Stimulated activated CD4-positive, alpha-beta T cell treated with anti-CD3 and anti-CD28 coated beads, Interleukin-4, amount 100 ng/mL, for 48 hours (primary cell): ENCODE measurements at regions not wholly inside any gene's neighbourhood (a gene's known extent, or its start where the extent isn't known, plus 50 kb on each side); places are given as distances from the start of the nearest gene placed in this dataset.
"Not testable (repeated sequence)": the region's sequence is repeated elsewhere in the genome, so short reads cannot be mapped to it uniquely, and the experiment has no call there.

ENCODE experiments used
- DNase-seq, 2 donors: peaks; one replicate each; pipeline ENCODE4 v3.0.0-alpha.2; 2020; ENCODE audit warnings: low read depth in 2 of 2

- DNase-seq = not testable (repeated sequence)
These were observed 90.0 kb downstream of the MRPL14 start for GRCh38 chr6:44037276-44037675.

- DNase-seq = no peak
These were observed 90.6 kb downstream of the MRPL14 start for GRCh38 chr6:44036699-44037101.

GRCh38 chr6:44036196-44036595 is 91.1 kb downstream of the MRPL14 start:
- DNase-seq = no peak

- DNase-seq = no peak
These were observed 91.6 kb downstream of the MRPL14 start for GRCh38 chr6:44035621-44036020.

GRCh38 chr6:44034931-44035345 is 92.3 kb downstream of the MRPL14 start:
- no peak for DNase-seq

GRCh38 chr6:44034391-44034861 is 92.8 kb downstream of the MRPL14 start:
- DNase-seq = no peak

GRCh38 chr6:44030812-44031454 is 96.3 kb downstream of the MRPL14 start:
- DNase-seq = no peak

- DNase-seq = no peak
These were observed 97.6 kb downstream of the MRPL14 start for GRCh38 chr6:44029444-44030185.

GRCh38 chr6:44028789-44029310 is 98.4 kb downstream of the MRPL14 start:
- DNase-seq = no peak

GRCh38 chr6:44025226-44025625 is 102.0 kb downstream of the MRPL14 start:
- no peak for DNase-seq

- DNase-seq = no peak
These were observed 102.6 kb downstream of the MRPL14 start for GRCh38 chr6:44024574-44025219.

- DNase-seq = no peak
These were observed 103.4 kb downstream of the MRPL14 start for GRCh38 chr6:44023586-44024454.

GRCh38 chr6:44022671-44023352 is 104.4 kb downstream of the MRPL14 start:
- no peak for DNase-seq

- DNase-seq = no peak
These were observed 105.0 kb downstream of the MRPL14 start for GRCh38 chr6:44022296-44022661.

- no peak for DNase-seq
These were observed 105.5 kb downstream of the MRPL14 start for GRCh38 chr6:44021589-44022295.

GRCh38 chr6:44020664-44021425 is 106.4 kb downstream of the MRPL14 start:
- DNase-seq = no peak

- no peak for DNase-seq
These were observed 107.1 kb downstream of the MRPL14 start for GRCh38 chr6:44020148-44020547.

- DNase-seq = not testable (repeated sequence)
These were observed 109.9 kb downstream of the MRPL14 start for GRCh38 chr6:44017307-44017706.

- DNase-seq = no peak
These were observed 111.0 kb downstream of the MRPL14 start for GRCh38 chr6:44016131-44016870.
